GM12878 (cell line): ENCODE measurements at regions not wholly inside any gene's neighbourhood (a gene's known extent, or its start where the extent isn't known, plus 50 kb on each side); places are given as distances from the start of the nearest gene placed in this dataset.

Experiments
- ATAC-seq: fragments of 200-7000 bp; cut with Tn5 transposase; 3 replicates; pipeline ENCODE4 v1.9.1; 2020; ENCODE audit warnings: mild to moderate bottlenecking, moderate library complexity
- BruUV-seq: library from RNA; stranded (reverse); fragments of 400-500 nt; replicated peaks from 2 replicates; lab custom pipeline; 2021; lab: Mats Ljungman, UMichigan
- CTCF ChIA-PET: fragments of 300-600 bp; sonication (Branson Sonifier 250); formaldehyde crosslinking; extraction: SDS; loops from one replicate; lab custom pipeline; 2021; ENCODE audit warnings: inconsistent platforms; lab: Yijun Ruan, JAX
- POLR2A ChIA-PET: fragments of 350-600 bp; formaldehyde crosslinking; extraction: SDS; loops from one replicate; lab custom pipeline; 2021; ENCODE audit warnings: inconsistent platforms; lab: Charles Lee
- RAD21 ChIA-PET: fragments of 300-600 bp; sonication (Branson Sonifier 250); formaldehyde crosslinking; loops from one replicate; lab custom pipeline; 2023; ENCODE audit warnings: antibody characterized with exemption; ENCODE audit not compliant: unreplicated experiment; lab: Charles Lee
- SMC1A ChIA-PET: fragments of 300-600 bp; sonication (Branson Sonifier 250); formaldehyde crosslinking; loops from one replicate; lab custom pipeline; 2023; ENCODE audit not compliant: unreplicated experiment, uncharacterized antibody; lab: Charles Lee
- DNase-seq: peaks from one replicate; pipeline ENCODE4 v3.0.0-alpha.2; 2011; ENCODE audit warnings: low read depth, low spot score
- FAIRE-seq: peaks from 3 replicates; lab custom pipeline; 2011; peaks lifted over from hg19 to GRCh38; lab: Jason Lieb, UNC
- H2AFZ ChIP-seq: 2 replicates; pipeline ENCODE4 v1.6.0; 2011; ENCODE audit warnings: low read depth, low read length, control low read depth; ENCODE audit not compliant: control insufficient read depth
- H3K27ac ChIP-seq: 2 replicates; pipeline ENCODE4 v1.5.1; 2011; ENCODE audit warnings: control low read depth; ENCODE audit not compliant: control insufficient read depth, insufficient read depth
- H3K27me3 ChIP-seq, 2 experiments: replicated peaks in 1 of 2; 2 replicates each; pipeline versions ENCODE4 v1.6.0 to v1.6.1; 2011; ENCODE audit warnings: low read length in 1 of 2; ENCODE audit not compliant: control insufficient read depth in 2 of 2, insufficient read depth in 2 of 2
- H3K36me3 ChIP-seq, 2 experiments: 2 replicates each; pipeline ENCODE4 v1.5.1; 2011; ENCODE audit warnings: low read length in 1 of 2; ENCODE audit not compliant: control insufficient read depth in 2 of 2, insufficient read depth in 2 of 2
- H3K4me1 ChIP-seq: 2 replicates; pipeline ENCODE4 v1.6.1; 2011; ENCODE audit warnings: mild to moderate bottlenecking, low read length, moderate library complexity, mixed read lengths; ENCODE audit not compliant: control insufficient read depth, insufficient read depth
- H3K4me2 ChIP-seq: 2 replicates; pipeline ENCODE4 v1.6.0; 2011; ENCODE audit warnings: control low read depth; ENCODE audit not compliant: control insufficient read depth, insufficient read depth
- H3K4me3 ChIP-seq: fragments of 200-600 bp; sonication (generic); 2 replicates; pipeline ENCODE4 v1.5.1; 2016
- H3K79me2 ChIP-seq: 2 replicates; pipeline ENCODE4 v1.6.0; 2011; ENCODE audit warnings: low read length; ENCODE audit not compliant: control insufficient read depth, insufficient read depth
- H3K9ac ChIP-seq: 2 replicates; pipeline ENCODE4 v1.8.0; 2011; ENCODE audit warnings: low read length, control low read depth, mixed read lengths; ENCODE audit not compliant: control insufficient read depth, insufficient read depth
- H3K9me3 ChIP-seq: replicated peaks from 3 replicates; pipeline ENCODE4 v1.5.1; 2011; ENCODE audit warnings: mild to moderate bottlenecking, low read length; ENCODE audit not compliant: control insufficient read depth, insufficient read depth
- H4K20me1 ChIP-seq: 2 replicates; pipeline ENCODE4 v1.6.0; 2011; ENCODE audit not compliant: control insufficient read depth, insufficient read depth
- BMI1 ChIP-seq: fragments of 450-650 bp; IDR thresholded peaks from 2 replicates; pipeline ENCODE4 v1.6.1; 2016; ENCODE audit warnings: mild to moderate bottlenecking, moderate library complexity, borderline replicate concordance
- CBX5 ChIP-seq: sonication (generic); IDR thresholded peaks from 2 replicates; pipeline ENCODE4 v1.6.1; 2016; ENCODE audit warnings: low read depth, moderate library complexity, mild to moderate bottlenecking, inconsistent platforms
- EZH2 ChIP-seq: IDR thresholded peaks from 2 replicates; pipeline ENCODE4 v1.6.1; 2012; ENCODE audit warnings: low read depth, mild to moderate bottlenecking, control low read depth, inconsistent platforms, low read length, borderline replicate concordance; ENCODE audit not compliant: control insufficient read depth
- HCFC1 ChIP-seq: fragments of 150-350 bp; IDR thresholded peaks from 2 replicates; pipeline ENCODE4 v1.6.1; 2014; ENCODE audit warnings: low read length
- HDAC2 ChIP-seq: fragments of 200-600 bp; sonication (generic); IDR thresholded peaks from 2 replicates; pipeline ENCODE4 v1.6.1; 2017
- IRF3 ChIP-seq: fragments of 450-650 bp; IDR thresholded peaks from 2 replicates; pipeline ENCODE4 v1.6.1; 2014; ENCODE audit warnings: mild to moderate bottlenecking
- JUND ChIP-seq: IDR thresholded peaks from 2 replicates; pipeline ENCODE4 v1.6.1; 2012; ENCODE audit warnings: low read depth, mild to moderate bottlenecking, low read length, improper control_type of control experiment, moderate library complexity
- MYC ChIP-seq: IDR thresholded peaks from 2 replicates; pipeline ENCODE4 v1.6.1; 2011; ENCODE audit warnings: mild to moderate bottlenecking, low read length, moderate library complexity, inconsistent platforms; ENCODE audit not compliant: insufficient read depth, insufficient replicate concordance, insufficient read length, severe bottlenecking
- NR2C1 ChIP-seq: fragments of 450-650 bp; IDR thresholded peaks from 2 replicates; pipeline ENCODE4 v1.6.1; 2017; ENCODE audit warnings: antibody characterized with exemption, mild to moderate bottlenecking, moderate library complexity
- RAD51 ChIP-seq: fragments of 450-650 bp; IDR thresholded peaks from 2 replicates; pipeline ENCODE4 v1.6.1; 2016; ENCODE audit warnings: moderate library complexity, mild to moderate bottlenecking, inconsistent platforms
- RBBP5 ChIP-seq: fragments of 200-600 bp; sonication (generic); conservative IDR thresholded peaks from 2 replicates; pipeline ENCODE4 v1.6.1; 2016
- RFX5 ChIP-seq: IDR thresholded peaks from 2 replicates; pipeline ENCODE4 v1.6.1; 2011; ENCODE audit warnings: low read depth, low read length, improper control_type of control experiment
- SIN3A ChIP-seq: IDR thresholded peaks from 2 replicates; pipeline ENCODE4 v1.6.1; 2012; ENCODE audit warnings: low read depth, low read length, improper control_type of control experiment
- SUZ12 ChIP-seq: fragments of 200-600 bp; sonication (generic); IDR thresholded peaks from one replicate; pipeline ENCODE4 v1.6.1; 2018; ENCODE audit warnings: antibody characterized with exemption, mild to moderate bottlenecking; ENCODE audit not compliant: unreplicated experiment
- TAF1 ChIP-seq: IDR thresholded peaks from 2 replicates; pipeline ENCODE4 v1.6.1; 2011; ENCODE audit warnings: mild to moderate bottlenecking, low read depth, low read length, borderline replicate concordance
- TCF12 ChIP-seq: IDR thresholded peaks from 2 replicates; pipeline ENCODE4 v1.6.1; 2011; ENCODE audit warnings: low read depth, mild to moderate bottlenecking, low read length
- ZNF207 ChIP-seq: fragments of 450-650 bp; IDR thresholded peaks from 2 replicates; pipeline ENCODE4 v1.6.1; 2014; ENCODE audit warnings: antibody characterized with exemption, mild to moderate bottlenecking, borderline replicate concordance
- WGBS: methylation state at CpG from one replicate; pipeline ENCODE4 v1.1.6; 2016; ENCODE audit warnings: low lambda C conversion rate; ENCODE audit not compliant: insufficient replicate concordance, insufficient coverage; ENCODE audit errors: missing lambda C conversion rate; 5-methylcytosine and 5-hydroxymethylcytosine counted together
- in situ Hi-C: fragments of 300-500 bp; cut with MboI; formaldehyde crosslinking; loops from 9 replicates; pipeline ENCODE4 v1.14.3; 2018; ENCODE audit warnings: mixed read lengths
- intact Hi-C: fragments of 100-400 bp; cut with micrococcal nuclease; formaldehyde crosslinking; loops from one replicate; pipeline ENCODE4 v1.14.2; 2022; ENCODE audit not compliant: unreplicated experiment
- TF ChIP-seq, protein P1 (sequence below): fragments of 450-650 bp; IDR thresholded peaks from 2 replicates; pipeline ENCODE4 v1.6.1; 2017; ENCODE audit warnings: borderline replicate concordance
- TF ChIP-seq, protein P2 (sequence below): IDR thresholded peaks from 2 replicates; pipeline ENCODE4 v1.6.1; 2012; ENCODE audit warnings: low read depth, low read length, improper control_type of control experiment
- TF ChIP-seq, protein P3 (sequence below): IDR thresholded peaks from 2 replicates; pipeline ENCODE4 v1.6.1; 2012; ENCODE audit warnings: low read depth, low read length, improper control_type of control experiment

DNA sequence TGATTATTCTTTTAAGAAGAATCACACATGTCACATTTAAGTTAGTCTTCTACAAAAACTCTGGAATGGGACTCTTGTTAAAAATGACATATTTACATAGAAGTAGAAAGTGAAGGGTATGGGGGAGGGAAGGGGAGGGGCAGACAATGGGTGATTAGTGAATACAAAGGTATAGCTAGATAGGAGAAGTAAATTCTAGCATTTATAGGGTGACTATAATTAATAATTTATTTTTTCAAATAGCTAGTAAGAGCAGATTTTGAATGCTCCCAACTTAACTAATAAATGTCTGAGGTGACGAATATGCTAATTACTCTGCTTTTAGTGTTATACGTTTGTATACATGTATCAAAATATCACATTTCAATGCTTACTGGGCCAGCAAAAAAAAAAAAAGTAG lies 59.4 kb downstream of the BLTP3B start:
- Histone ChIP-seq H3K4me2 (no peak overlapping the region), H3K27me3 (no peaks in the 10 kb centered on the region), H3K4me1 (no peaks in the 10 kb centered on the region), H3K9me3 (peaks cover 4% of the 10 kb centered on the region; the same call in 2 of the 3 replicates), H2AFZ (no peak overlapping the region), H4K20me1 (no peaks in the 10 kb centered on the region), H3K36me3 (peaks cover 2 to 10% of the 10 kb centered on the region in 2 experiments; a peak in 3 of 4 replicates), H3K9ac (no peak overlapping the region), H3K27ac (no peak overlapping the region), H3K4me3 (no peak overlapping the region), H3K79me2 (no peaks in the 10 kb centered on the region)
- TF ChIP-seq RBBP5: no peak
- no peak for TF ChIP-seq RAD51
- no peak for TF ChIP-seq IRF3
- no peak for TF ChIP-seq HCFC1
- TF ChIP-seq ZNF207: no peak
- TF ChIP-seq HDAC2: no peak
- no peak for TF ChIP-seq SUZ12
- no peak for TF ChIP-seq BMI1
- no peak for TF ChIP-seq SIN3A
- TF ChIP-seq MYC: no peak
- TF ChIP-seq, protein P1, sequence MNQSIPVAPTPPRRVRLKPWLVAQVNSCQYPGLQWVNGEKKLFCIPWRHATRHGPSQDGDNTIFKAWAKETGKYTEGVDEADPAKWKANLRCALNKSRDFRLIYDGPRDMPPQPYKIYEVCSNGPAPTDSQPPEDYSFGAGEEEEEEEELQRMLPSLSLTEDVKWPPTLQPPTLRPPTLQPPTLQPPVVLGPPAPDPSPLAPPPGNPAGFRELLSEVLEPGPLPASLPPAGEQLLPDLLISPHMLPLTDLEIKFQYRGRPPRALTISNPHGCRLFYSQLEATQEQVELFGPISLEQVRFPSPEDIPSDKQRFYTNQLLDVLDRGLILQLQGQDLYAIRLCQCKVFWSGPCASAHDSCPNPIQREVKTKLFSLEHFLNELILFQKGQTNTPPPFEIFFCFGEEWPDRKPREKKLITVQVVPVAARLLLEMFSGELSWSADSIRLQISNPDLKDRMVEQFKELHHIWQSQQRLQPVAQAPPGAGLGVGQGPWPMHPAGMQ: no peak
- TF ChIP-seq NR2C1: no peak
- TF ChIP-seq, protein P2, sequence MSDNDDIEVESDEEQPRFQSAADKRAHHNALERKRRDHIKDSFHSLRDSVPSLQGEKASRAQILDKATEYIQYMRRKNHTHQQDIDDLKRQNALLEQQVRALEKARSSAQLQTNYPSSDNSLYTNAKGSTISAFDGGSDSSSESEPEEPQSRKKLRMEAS: no peak
- TF ChIP-seq, protein P3, sequence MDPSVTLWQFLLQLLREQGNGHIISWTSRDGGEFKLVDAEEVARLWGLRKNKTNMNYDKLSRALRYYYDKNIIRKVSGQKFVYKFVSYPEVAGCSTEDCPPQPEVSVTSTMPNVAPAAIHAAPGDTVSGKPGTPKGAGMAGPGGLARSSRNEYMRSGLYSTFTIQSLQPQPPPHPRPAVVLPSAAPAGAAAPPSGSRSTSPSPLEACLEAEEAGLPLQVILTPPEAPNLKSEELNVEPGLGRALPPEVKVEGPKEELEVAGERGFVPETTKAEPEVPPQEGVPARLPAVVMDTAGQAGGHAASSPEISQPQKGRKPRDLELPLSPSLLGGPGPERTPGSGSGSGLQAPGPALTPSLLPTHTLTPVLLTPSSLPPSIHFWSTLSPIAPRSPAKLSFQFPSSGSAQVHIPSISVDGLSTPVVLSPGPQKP: no peak
- no peak for TF ChIP-seq RFX5
- TF ChIP-seq TAF1: no peak
- TF ChIP-seq JUND: no peak
- no peak for TF ChIP-seq CBX5
- TF ChIP-seq TCF12: no peak
- no peak for TF ChIP-seq EZH2
- no TSS peak for BruUV-seq
- FAIRE-seq (no peak), ATAC-seq (no peak), DNase-seq (no peak)
- intact Hi-C loops (no loop called here), in situ Hi-C loops (no loop called here)
- WGBS: 81% methylated on average over 2 of the region's 2 CpGs
- POLR2A ChIA-PET: no interaction called here
- RAD21 ChIA-PET: no interaction called here
- SMC1A ChIA-PET: no interaction called here
- CTCF ChIA-PET: interaction anchor here (0.8 kb wide), 1 partner anchor 10 kb away, joined by 3 read pairs; no protein-coding TSS in a partner anchor
